CD4-positive, alpha-beta T cell (primary cell): ENCODE measurements at regions not wholly inside any gene's neighbourhood (a gene's known extent, or its start where the extent isn't known, plus 50 kb on each side); places are given as distances from the start of the nearest gene placed in this dataset.

Experiments used
- ATAC-seq: fragments of 200-7000 bp; cut with Tn5 transposase; one replicate; pipeline ENCODE4 v1.10.0; 2022; ENCODE audit warnings: mild to moderate bottlenecking; ENCODE audit not compliant: poor library complexity
- CTCF ChIA-PET: fragments of 350-600 bp; sonication (Branson Sonifier 250); formaldehyde crosslinking; loops from one replicate; lab custom pipeline; 2021; ENCODE audit warnings: antibody characterized with exemption, inconsistent platforms; lab: Charles Lee
- POLR2A ChIA-PET: fragments of 350-600 bp; sonication (Branson Sonifier 250); formaldehyde crosslinking; loops from one replicate; lab custom pipeline; 2021; ENCODE audit warnings: antibody characterized with exemption, inconsistent platforms; lab: Charles Lee
- DNase-seq, 14 experiments: peaks; one replicate each; pipeline ENCODE4 v3.0.0-alpha.2; 2013 to 2020; ENCODE audit warnings: mixed read lengths in 2 of 14
- H3K27ac ChIP-seq, 2 donors: one replicate each; pipeline versions ENCODE4 v1.5.1 to v1.7.0; 2013; ENCODE audit warnings: low read length in 2 of 2, low read depth in 1 of 2, mild to moderate bottlenecking in 1 of 2
- H3K27me3 ChIP-seq, 2 experiments: 1 replicate in 1 of 2; 2 replicates in 1 of 2; pipeline versions ENCODE4 v1.6.1 to v1.7.0; 2013; ENCODE audit warnings: low read length in 2 of 2, control low read depth in 1 of 2, mild to moderate bottlenecking in 1 of 2, moderate library complexity in 1 of 2; ENCODE audit not compliant: insufficient read depth in 2 of 2, control insufficient read depth in 1 of 2
- H3K36me3 ChIP-seq: one replicate; pipeline ENCODE4 v1.6.1; 2013; ENCODE audit warnings: low read length, control low read depth; ENCODE audit not compliant: insufficient read depth
- H3K4me1 ChIP-seq: one replicate; pipeline ENCODE4 v1.6.1; 2013; ENCODE audit warnings: low read length, control low read depth; ENCODE audit not compliant: insufficient read depth
- H3K4me3 ChIP-seq: one replicate; pipeline ENCODE4 v1.5.1; 2013; ENCODE audit warnings: mild to moderate bottlenecking, low read length, moderate library complexity
- H3K9me3 ChIP-seq, 2 experiments: 1 replicate in 1 of 2; 2 replicates in 1 of 2; pipeline versions ENCODE4 v1.6.1 to v1.7.0; 2013; ENCODE audit warnings: low read length in 2 of 2, mild to moderate bottlenecking in 2 of 2, control low read depth in 1 of 2, moderate library complexity in 1 of 2; ENCODE audit not compliant: control insufficient read depth in 1 of 2, insufficient read depth in 1 of 2
- H3K27ac Mint-ChIP-seq: one replicate; pipeline ENCODE4 v1.8.0; 2020; ENCODE audit warnings: mixed read lengths
- H3K27me3 Mint-ChIP-seq: one replicate; pipeline ENCODE4 v1.8.0; 2021; ENCODE audit warnings: mixed read lengths
- H3K36me3 Mint-ChIP-seq: one replicate; pipeline ENCODE4 v1.8.0; 2021; ENCODE audit warnings: low read depth, mixed read lengths
- H3K4me1 Mint-ChIP-seq: one replicate; pipeline ENCODE4 v1.8.0; 2021; ENCODE audit warnings: low read depth, mixed read lengths
- H3K4me3 Mint-ChIP-seq: one replicate; pipeline ENCODE4 v1.8.0; 2020; ENCODE audit warnings: mild to moderate bottlenecking, mixed read lengths
- H3K9me3 Mint-ChIP-seq: one replicate; pipeline ENCODE4 v1.8.0; 2020; ENCODE audit warnings: mixed read lengths
- CTCF ChIP-seq: fragments of 200-600 bp; IDR thresholded peaks from one replicate; pipeline ENCODE4 v1.8.0; 2022; ENCODE audit warnings: antibody characterized with exemption, mild to moderate bottlenecking
- intact Hi-C, 2 experiments: fragments of 100-400 bp; cut with DNase I in 1 of 2; cut with micrococcal nuclease in 1 of 2; formaldehyde crosslinking; loops; one replicate each; pipeline versions ENCODE4 v1.15.1 to v1.9.0; 2023 to 2025; cut with DNase I, micrococcal nuclease

DNA sequence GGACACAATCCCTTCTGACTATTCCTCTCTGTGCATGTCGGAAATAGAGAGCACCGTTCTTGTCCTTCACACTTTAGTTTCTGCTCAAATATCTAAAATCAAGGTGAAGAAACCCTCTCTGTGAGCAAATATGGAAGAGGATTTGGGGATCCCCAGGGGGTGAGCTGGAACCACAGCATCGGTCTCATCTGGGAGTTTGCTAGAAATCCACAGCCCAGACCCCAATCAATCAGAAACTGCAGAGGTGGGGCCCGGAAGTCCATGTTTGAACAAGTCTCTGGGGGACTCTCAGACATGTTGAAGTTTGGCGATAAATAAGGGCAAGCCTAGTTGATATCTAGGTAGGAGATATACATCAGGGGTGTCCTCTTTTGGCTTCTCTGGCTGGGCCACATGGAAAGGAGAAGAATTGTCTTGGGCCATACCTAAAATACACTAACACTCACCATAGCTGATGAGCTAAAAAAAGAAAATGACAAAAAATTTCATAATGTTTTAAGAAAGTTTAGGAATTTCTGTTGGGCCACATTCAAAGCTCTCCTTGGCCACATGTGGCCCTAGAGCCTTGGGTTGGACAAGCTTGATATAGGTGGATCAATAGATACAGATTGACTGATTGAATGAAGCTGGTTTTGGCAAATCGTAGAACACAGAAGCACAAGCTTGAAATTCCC, 168.0 kb upstream of the FOXF1 start:
- ChIA-PET CTCF (no interaction called here), POLR2A (no interaction called here)
- Histone ChIP-seq H3K4me1 (no peaks in the 10 kb centered on the region), H3K4me3 (no peak overlapping the region), H3K27ac (no peak overlapping the region), H3K36me3 (no peaks in the 10 kb centered on the region), H3K27me3 (peaks cover 14 to 21% of the 10 kb centered on the region in 2 experiments), H3K9me3 (peaks cover 0 to 29% of the 10 kb centered on the region in 2 experiments)
- ATAC-seq = no peak
- intact Hi-C loops = no loop called here
- DNase-seq = no peak
- Mint-ChIP-seq H3K27ac (no peak overlapping the region), H3K9me3 (no peaks in the 10 kb centered on the region), H3K4me3 (no peak overlapping the region), H3K36me3 (no peaks in the 10 kb centered on the region), H3K4me1 (no peaks in the 10 kb centered on the region), H3K27me3 (peaks cover 74% of the 10 kb centered on the region)
- no peak for TF ChIP-seq CTCF

- no peak for TF ChIP-seq CTCF
- H3K27ac Mint-ChIP-seq = no peak overlapping the region
- peaks cover 76% of the 10 kb centered on the region for H3K27me3 Mint-ChIP-seq
- H3K4me3 Mint-ChIP-seq = no peak overlapping the region
- no peak for ATAC-seq
- no peaks in the 10 kb centered on the region for H3K4me1 Mint-ChIP-seq
- peaks cover 14 to 21% of the 10 kb centered on the region in 2 experiments for H3K27me3 ChIP-seq
- no peaks in the 10 kb centered on the region for H3K36me3 Mint-ChIP-seq
- intact Hi-C loops = no loop called here
- no peak overlapping the region for H3K27ac ChIP-seq
- POLR2A ChIA-PET = no interaction called here
- peaks cover 0 to 26% of the 10 kb centered on the region in 2 experiments for H3K9me3 ChIP-seq
- H3K4me3 ChIP-seq = no peak overlapping the region
- CTCF ChIA-PET = no interaction called here
- H3K9me3 Mint-ChIP-seq = no peaks in the 10 kb centered on the region
- H3K36me3 ChIP-seq = no peaks in the 10 kb centered on the region
- no peak for DNase-seq
- H3K4me1 ChIP-seq = no peaks in the 10 kb centered on the region
Observed at GRCh38 chr16:86343027-86343795, 167.1 kb upstream of the FOXF1 start.

- ChIA-PET POLR2A (no interaction called here), CTCF (no interaction called here)
- TF ChIP-seq CTCF = no peak
- intact Hi-C loops = no loop called here
- no peak overlapping the region for H3K27ac Mint-ChIP-seq
- H3K36me3 Mint-ChIP-seq = no peaks in the 10 kb centered on the region
- Histone ChIP-seq H3K36me3 (no peaks in the 10 kb centered on the region), H3K27ac (no peak overlapping the region), H3K4me1 (no peaks in the 10 kb centered on the region), H3K4me3 (no peak overlapping the region), H3K27me3 (peaks cover 14 to 21% of the 10 kb centered on the region in 2 experiments), H3K9me3 (peaks cover 0 to 31% of the 10 kb centered on the region in 2 experiments)
- H3K9me3 Mint-ChIP-seq = no peaks in the 10 kb centered on the region
- no peak overlapping the region for H3K4me3 Mint-ChIP-seq
- DNase-seq (no peak), ATAC-seq (no peak)
- no peaks in the 10 kb centered on the region for H3K4me1 Mint-ChIP-seq
- H3K27me3 Mint-ChIP-seq = peaks cover 71% of the 10 kb centered on the region
Observed at GRCh38 chr16:86343796-86344585, 166.3 kb upstream of the FOXF1 start.
